Right lobe of liver (tissue), 4 donors: ENCODE measurements at regions not wholly inside any gene's neighbourhood (a gene's known extent, or its start where the extent isn't known, plus 50 kb on each side); places are given as distances from the start of the nearest gene placed in this dataset.

Experiments used
- POLR2A ChIP-seq: fragments of 450-650 bp; IDR thresholded peaks from one replicate; pipeline ENCODE4 v1.6.1; 2017; ENCODE audit warnings: antibody characterized with exemption, mild to moderate bottlenecking
- TF ChIP-seq, protein P1 (sequence below), 4 donors: fragments of 200-600 bp in 3 of 4; fragments of 450-650 bp in 1 of 4; IDR thresholded peaks; one replicate each; pipeline versions ENCODE4 v1.5.1 to v1.8.0; 2016 to 2022; ENCODE audit warnings: antibody characterized with exemption in 4 of 4, mild to moderate bottlenecking in 2 of 4
- donor health status: DM: no; HTN: no; CAD: no.
- donor health status: DM: no; HTN: no; CAD: no.
- donor health status: DM: no; HTN: yes; CAD: no.

DNA sequence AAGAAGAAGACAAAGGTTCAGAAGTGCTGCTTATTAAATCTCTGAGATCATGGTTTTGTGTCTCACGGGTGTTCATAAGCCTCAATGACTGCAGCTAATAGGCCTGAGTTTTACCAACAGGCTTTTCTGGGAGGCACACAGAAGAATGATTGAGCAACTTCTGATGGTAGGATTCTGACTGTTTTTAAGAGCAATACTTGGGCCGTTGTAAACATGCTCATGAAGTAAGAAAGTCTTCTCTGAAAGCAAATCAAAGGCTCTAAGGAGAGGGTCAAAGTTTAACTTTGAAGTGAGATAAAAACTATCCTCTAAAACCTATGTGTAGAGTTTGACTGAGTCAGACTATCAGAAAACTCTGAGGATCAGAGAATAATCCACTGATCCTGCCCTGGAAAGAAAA lies 390.9 kb upstream of the DAB2 start:
- TF ChIP-seq, protein P1, sequence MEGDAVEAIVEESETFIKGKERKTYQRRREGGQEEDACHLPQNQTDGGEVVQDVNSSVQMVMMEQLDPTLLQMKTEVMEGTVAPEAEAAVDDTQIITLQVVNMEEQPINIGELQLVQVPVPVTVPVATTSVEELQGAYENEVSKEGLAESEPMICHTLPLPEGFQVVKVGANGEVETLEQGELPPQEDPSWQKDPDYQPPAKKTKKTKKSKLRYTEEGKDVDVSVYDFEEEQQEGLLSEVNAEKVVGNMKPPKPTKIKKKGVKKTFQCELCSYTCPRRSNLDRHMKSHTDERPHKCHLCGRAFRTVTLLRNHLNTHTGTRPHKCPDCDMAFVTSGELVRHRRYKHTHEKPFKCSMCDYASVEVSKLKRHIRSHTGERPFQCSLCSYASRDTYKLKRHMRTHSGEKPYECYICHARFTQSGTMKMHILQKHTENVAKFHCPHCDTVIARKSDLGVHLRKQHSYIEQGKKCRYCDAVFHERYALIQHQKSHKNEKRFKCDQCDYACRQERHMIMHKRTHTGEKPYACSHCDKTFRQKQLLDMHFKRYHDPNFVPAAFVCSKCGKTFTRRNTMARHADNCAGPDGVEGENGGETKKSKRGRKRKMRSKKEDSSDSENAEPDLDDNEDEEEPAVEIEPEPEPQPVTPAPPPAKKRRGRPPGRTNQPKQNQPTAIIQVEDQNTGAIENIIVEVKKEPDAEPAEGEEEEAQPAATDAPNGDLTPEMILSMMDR (IDR thresholded peaks at IDR 0.05): no peak
- TF ChIP-seq POLR2A: no peak
